OCI-LY1 (cell line): ENCODE measurements at regions not wholly inside any gene's neighbourhood (a gene's known extent, or its start where the extent isn't known, plus 50 kb on each side); places are given as distances from the start of the nearest gene placed in this dataset.

Experiments used
- H2AFZ ChIP-seq: fragments of 200-600 bp; sonication (generic), shearing (Covaris generic); 2 replicates; pipeline ENCODE4 v1.6.0; 2014; ENCODE audit warnings: antibody characterized with exemption, mild to moderate bottlenecking, low read length
- H3F3A ChIP-seq: fragments of 200-600 bp; sonication (generic), shearing (Covaris generic); 2 replicates; pipeline ENCODE4 v1.6.0; 2014; ENCODE audit warnings: mild to moderate bottlenecking, antibody characterized with exemption, low read length, moderate library complexity; ENCODE audit not compliant: insufficient read depth
- H3K27ac ChIP-seq: fragments of 200-600 bp; sonication (generic); 2 replicates; pipeline ENCODE4 v1.5.1; 2014; ENCODE audit warnings: low read length, mixed run types, mild to moderate bottlenecking, low read depth; ENCODE audit not compliant: poor library complexity, severe bottlenecking
- H3K27me3 ChIP-seq: fragments of 200-600 bp; sonication (generic); 2 replicates; pipeline ENCODE4 v1.6.0; 2014; ENCODE audit warnings: antibody characterized with exemption, mild to moderate bottlenecking, low read length, moderate library complexity; ENCODE audit not compliant: insufficient read depth
- H3K36me3 ChIP-seq: fragments of 200-600 bp; sonication (generic); 2 replicates; pipeline ENCODE4 v1.6.1; 2014; ENCODE audit warnings: mild to moderate bottlenecking, antibody characterized with exemption, low read length, moderate library complexity, mixed read lengths; ENCODE audit not compliant: insufficient read depth
- H3K4me1 ChIP-seq: fragments of 200-600 bp; sonication (generic); 2 replicates; pipeline ENCODE4 v1.5.1; 2014; ENCODE audit warnings: mild to moderate bottlenecking, low read length, moderate library complexity; ENCODE audit not compliant: insufficient read depth, severe bottlenecking
- H3K4me2 ChIP-seq: fragments of 200-600 bp; sonication (generic), shearing (Covaris generic); 2 replicates; pipeline ENCODE4 v1.6.1; 2014; ENCODE audit warnings: low read length
- H3K4me3 ChIP-seq: fragments of 200-600 bp; sonication (generic); 2 replicates; pipeline ENCODE4 v1.5.1; 2014; ENCODE audit warnings: low read length, low read depth, mild to moderate bottlenecking, mixed read lengths; ENCODE audit not compliant: poor library complexity, severe bottlenecking
- H3K79me2 ChIP-seq: fragments of 200-600 bp; shearing (Covaris generic); 2 replicates; pipeline ENCODE4 v1.6.1; 2016; ENCODE audit warnings: mixed run types, low read length, mixed read lengths; ENCODE audit not compliant: insufficient read depth
- H3K9ac ChIP-seq: fragments of 200-600 bp; sonication (generic), shearing (Covaris generic); 2 replicates; pipeline ENCODE4 v1.6.1; 2014; ENCODE audit warnings: mild to moderate bottlenecking, low read length, mixed read lengths
- H3K9me2 ChIP-seq: fragments of 200-600 bp; sonication (generic), shearing (Covaris generic); 2 replicates; pipeline ENCODE4 v1.6.1; 2014; ENCODE audit warnings: low read depth, mild to moderate bottlenecking, low read length, mixed read lengths
- H3K9me3 ChIP-seq: fragments of 200-600 bp; shearing (Covaris generic); 2 replicates; pipeline ENCODE4 v1.6.1; 2014; ENCODE audit warnings: low read length, mixed read lengths
- H4K20me1 ChIP-seq: fragments of 200-600 bp; sonication (generic), shearing (Covaris generic); 2 replicates; pipeline ENCODE4 v1.6.0; 2016; ENCODE audit warnings: mild to moderate bottlenecking, low read length; ENCODE audit not compliant: insufficient read depth
- CTCF ChIP-seq: fragments of 200-600 bp; sonication (generic), shearing (Covaris generic); IDR thresholded peaks from 2 replicates; pipeline ENCODE4 v1.5.1; 2017; ENCODE audit warnings: mild to moderate bottlenecking, antibody characterized with exemption, low read length, moderate library complexity, mixed read lengths
- EZH2 ChIP-seq: fragments of 200-600 bp; sonication (generic), shearing (Covaris generic); IDR thresholded peaks from 2 replicates; pipeline ENCODE4 v1.8.0; 2017; ENCODE audit warnings: borderline replicate concordance, mixed run types, mild to moderate bottlenecking, antibody characterized with exemption, low read length, moderate library complexity, mixed read lengths

- no peaks in the 10 kb centered on the region for H3F3A ChIP-seq
- H3K36me3 ChIP-seq, result no peaks in the 10 kb centered on the region
- no peak overlapping the region for H2AFZ ChIP-seq
- no peak overlapping the region for H3K4me2 ChIP-seq
- H4K20me1 ChIP-seq, result no peaks in the 10 kb centered on the region
- TF ChIP-seq CTCF (no peak), EZH2 (no peak)
- no peaks in the 10 kb centered on the region for H3K79me2 ChIP-seq
- H3K9me2 ChIP-seq, result no peaks in the 10 kb centered on the region
- no peak overlapping the region for H3K9ac ChIP-seq
- H3K4me1 ChIP-seq, result no peaks in the 10 kb centered on the region
- H3K27me3 ChIP-seq, result no peaks in the 10 kb centered on the region
- H3K4me3 ChIP-seq, result no peak overlapping the region
- no peak overlapping the region for H3K27ac ChIP-seq
- no peaks in the 10 kb centered on the region for H3K9me3 ChIP-seq
Observed at GRCh38 chr14:100408350-100409002, 85.3 kb downstream of the SLC25A47 start.

GRCh38 chr14:100409003-100409360, 85.8 kb downstream of the SLC25A47 start:
- Histone ChIP-seq H2AFZ (no peak overlapping the region), H3K27me3 (no peaks in the 10 kb centered on the region), H3K9me2 (no peaks in the 10 kb centered on the region), H3K4me2 (no peak overlapping the region), H3K4me1 (no peaks in the 10 kb centered on the region), H3K27ac (no peak overlapping the region), H3K79me2 (no peaks in the 10 kb centered on the region), H3K4me3 (no peak overlapping the region), H3F3A (no peaks in the 10 kb centered on the region), H4K20me1 (no peaks in the 10 kb centered on the region), H3K9me3 (no peaks in the 10 kb centered on the region), H3K9ac (no peak overlapping the region), H3K36me3 (no peaks in the 10 kb centered on the region)
- TF ChIP-seq EZH2 (no peak), CTCF (no peak)

- H3K9ac ChIP-seq, result no peak overlapping the region
- no peaks in the 10 kb centered on the region for H3K9me3 ChIP-seq
- no peaks in the 10 kb centered on the region for H3K79me2 ChIP-seq
- no peaks in the 10 kb centered on the region for H3F3A ChIP-seq
- H3K27ac ChIP-seq, result no peak overlapping the region
- H3K4me1 ChIP-seq, result no peaks in the 10 kb centered on the region
- TF ChIP-seq EZH2 (no peak), CTCF (no peak)
- H3K9me2 ChIP-seq, result no peaks in the 10 kb centered on the region
- no peaks in the 10 kb centered on the region for H3K27me3 ChIP-seq
- no peak overlapping the region for H2AFZ ChIP-seq
- H4K20me1 ChIP-seq, result no peaks in the 10 kb centered on the region
- no peak overlapping the region for H3K4me3 ChIP-seq
- H3K36me3 ChIP-seq, result no peaks in the 10 kb centered on the region
- no peak overlapping the region for H3K4me2 ChIP-seq
Observed at GRCh38 chr14:100409651-100410050, 86.5 kb downstream of the SLC25A47 start.
